NCI-H2107 (cell line): ENCODE measurements at regions not wholly inside any gene's neighbourhood (a gene's known extent, or its start where the extent isn't known, plus 50 kb on each side); places are given as distances from the start of the nearest gene placed in this dataset.

Source experiments
- DNase-seq: peaks from one replicate; lab custom pipeline; 2025; lab: John Stamatoyannopoulos, UW

GRCh38 chr4:123939621-123940020 lies 543.0 kb downstream of the SPRY1 start:
- no peak for DNase-seq

- DNase-seq = no peak
Measured at GRCh38 chr4:123940604-123941003, 544.0 kb downstream of the SPRY1 start.

GRCh38 chr4:123941306-123941705 lies 544.7 kb downstream of the SPRY1 start:
- DNase-seq = no peak

GRCh38 chr4:123943976-123944375 lies 547.4 kb downstream of the SPRY1 start:
- no peak for DNase-seq

GRCh38 chr4:123945301-123945700 lies 548.7 kb downstream of the SPRY1 start:
- no peak for DNase-seq

- DNase-seq = no peak
Measured at GRCh38 chr4:123950530-123950929, 553.9 kb downstream of the SPRY1 start.

GRCh38 chr4:123952530-123953274 lies 556.1 kb downstream of the SPRY1 start:
- no peak for DNase-seq

- DNase-seq = no peak
Measured at GRCh38 chr4:123953566-123953965, 557.0 kb downstream of the SPRY1 start.

GRCh38 chr4:123954220-123954619 lies 557.6 kb downstream of the SPRY1 start:
- DNase-seq = no peak

- DNase-seq = no peak
Measured at GRCh38 chr4:123955167-123955800, 558.7 kb downstream of the SPRY1 start.

- DNase-seq = no peak
Measured at GRCh38 chr4:123956204-123956603, 559.6 kb downstream of the SPRY1 start.

GRCh38 chr4:123966990-123967769 lies 570.6 kb downstream of the SPRY1 start:
- DNase-seq = no peak

- no peak for DNase-seq
Measured at GRCh38 chr4:123972031-123972430, 575.4 kb downstream of the SPRY1 start.

GRCh38 chr4:123974386-123975149 lies 578.0 kb downstream of the SPRY1 start:
- DNase-seq = no peak

- no peak for DNase-seq
Measured at GRCh38 chr4:123976285-123976684, 579.7 kb downstream of the SPRY1 start.

GRCh38 chr4:123976819-123977218 lies 580.2 kb downstream of the SPRY1 start:
- no peak for DNase-seq

GRCh38 chr4:123977641-123978081 lies 581.1 kb downstream of the SPRY1 start:
- DNase-seq = no peak

- no peak for DNase-seq
Measured at GRCh38 chr4:123978637-123979036, 582.0 kb downstream of the SPRY1 start.

- no peak for DNase-seq
Measured at GRCh38 chr4:123980736-123981300, 584.2 kb downstream of the SPRY1 start.

GRCh38 chr4:123984886-123985285 lies 588.3 kb downstream of the SPRY1 start:
- DNase-seq = no peak

GRCh38 chr4:123986268-123986798 lies 589.7 kb downstream of the SPRY1 start:
- DNase-seq = no peak
